ENCODE measurements at regions not wholly inside any gene's neighbourhood (a gene's known extent, or its start where the extent isn't known, plus 50 kb on each side); places are given as distances from the start of the nearest gene placed in this dataset.

DNA sequence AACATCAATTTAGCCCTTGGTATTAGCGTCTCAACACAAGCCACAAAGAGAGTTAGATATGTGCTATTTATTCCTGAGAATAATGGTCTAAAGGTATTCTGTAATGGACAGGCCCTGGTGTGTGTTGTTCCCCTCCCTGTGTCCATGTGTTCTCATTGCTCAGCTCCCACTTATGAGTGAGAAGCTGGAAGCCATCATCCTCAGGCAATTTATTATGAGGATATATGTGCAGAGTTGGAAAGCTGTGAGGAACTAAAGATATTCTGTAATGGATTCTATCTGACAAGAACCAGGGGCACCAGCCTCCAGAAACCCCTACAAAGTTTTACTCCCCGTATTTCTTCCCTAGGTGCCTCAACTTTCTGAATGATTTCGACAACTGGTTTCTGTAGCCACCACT is 210.8 kb downstream of the GRIN2B start (continued):
- TF ChIP-seq, protein P1, sequence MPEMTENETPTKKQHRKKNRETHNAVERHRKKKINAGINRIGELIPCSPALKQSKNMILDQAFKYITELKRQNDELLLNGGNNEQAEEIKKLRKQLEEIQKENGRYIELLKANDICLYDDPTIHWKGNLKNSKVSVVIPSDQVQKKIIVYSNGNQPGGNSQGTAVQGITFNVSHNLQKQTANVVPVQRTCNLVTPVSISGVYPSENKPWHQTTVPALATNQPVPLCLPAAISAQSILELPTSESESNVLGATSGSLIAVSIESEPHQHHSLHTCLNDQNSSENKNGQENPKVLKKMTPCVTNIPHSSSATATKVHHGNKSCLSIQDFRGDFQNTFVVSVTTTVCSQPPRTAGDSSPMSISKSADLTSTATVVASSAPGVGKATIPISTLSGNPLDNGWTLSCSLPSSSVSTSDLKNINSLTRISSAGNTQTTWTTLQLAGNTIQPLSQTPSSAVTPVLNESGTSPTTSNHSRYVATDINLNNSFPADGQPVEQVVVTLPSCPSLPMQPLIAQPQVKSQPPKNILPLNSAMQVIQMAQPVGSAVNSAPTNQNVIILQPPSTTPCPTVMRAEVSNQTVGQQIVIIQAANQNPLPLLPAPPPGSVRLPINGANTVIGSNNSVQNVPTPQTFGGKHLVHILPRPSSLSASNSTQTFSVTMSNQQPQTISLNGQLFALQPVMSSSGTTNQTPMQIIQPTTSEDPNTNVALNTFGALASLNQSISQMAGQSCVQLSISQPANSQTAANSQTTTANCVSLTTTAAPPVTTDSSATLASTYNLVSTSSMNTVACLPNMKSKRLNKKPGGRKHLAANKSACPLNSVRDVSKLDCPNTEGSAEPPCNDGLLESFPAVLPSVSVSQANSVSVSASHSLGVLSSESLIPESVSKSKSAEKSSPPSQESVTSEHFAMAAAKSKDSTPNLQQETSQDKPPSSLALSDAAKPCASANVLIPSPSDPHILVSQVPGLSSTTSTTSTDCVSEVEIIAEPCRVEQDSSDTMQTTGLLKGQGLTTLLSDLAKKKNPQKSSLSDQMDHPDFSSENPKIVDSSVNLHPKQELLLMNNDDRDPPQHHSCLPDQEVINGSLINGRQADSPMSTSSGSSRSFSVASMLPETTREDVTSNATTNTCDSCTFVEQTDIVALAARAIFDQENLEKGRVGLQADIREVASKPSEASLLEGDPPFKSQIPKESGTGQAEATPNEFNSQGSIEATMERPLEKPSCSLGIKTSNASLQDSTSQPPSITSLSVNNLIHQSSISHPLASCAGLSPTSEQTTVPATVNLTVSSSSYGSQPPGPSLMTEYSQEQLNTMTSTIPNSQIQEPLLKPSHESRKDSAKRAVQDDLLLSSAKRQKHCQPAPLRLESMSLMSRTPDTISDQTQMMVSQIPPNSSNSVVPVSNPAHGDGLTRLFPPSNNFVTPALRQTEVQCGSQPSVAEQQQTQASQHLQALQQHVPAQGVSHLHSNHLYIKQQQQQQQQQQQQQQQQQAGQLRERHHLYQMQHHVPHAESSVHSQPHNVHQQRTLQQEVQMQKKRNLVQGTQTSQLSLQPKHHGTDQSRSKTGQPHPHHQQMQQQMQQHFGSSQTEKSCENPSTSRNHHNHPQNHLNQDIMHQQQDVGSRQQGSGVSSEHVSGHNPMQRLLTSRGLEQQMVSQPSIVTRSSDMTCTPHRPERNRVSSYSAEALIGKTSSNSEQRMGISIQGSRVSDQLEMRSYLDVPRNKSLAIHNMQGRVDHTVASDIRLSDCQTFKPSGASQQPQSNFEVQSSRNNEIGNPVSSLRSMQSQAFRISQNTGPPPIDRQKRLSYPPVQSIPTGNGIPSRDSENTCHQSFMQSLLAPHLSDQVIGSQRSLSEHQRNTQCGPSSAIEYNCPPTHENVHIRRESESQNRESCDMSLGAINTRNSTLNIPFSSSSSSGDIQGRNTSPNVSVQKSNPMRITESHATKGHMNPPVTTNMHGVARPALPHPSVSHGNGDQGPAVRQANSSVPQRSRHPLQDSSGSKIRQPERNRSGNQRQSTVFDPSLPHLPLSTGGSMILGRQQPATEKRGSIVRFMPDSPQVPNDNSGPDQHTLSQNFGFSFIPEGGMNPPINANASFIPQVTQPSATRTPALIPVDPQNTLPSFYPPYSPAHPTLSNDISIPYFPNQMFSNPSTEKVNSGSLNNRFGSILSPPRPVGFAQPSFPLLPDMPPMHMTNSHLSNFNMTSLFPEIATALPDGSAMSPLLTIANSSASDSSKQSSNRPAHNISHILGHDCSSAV (CRISPR knock-in tag; IDR thresholded peaks at IDR 0.05; ENCODE audit: borderline replicate concordance), result no peak
- TF ChIP-seq CEBPB (IDR thresholded peaks at IDR 0.05; ENCODE audit: borderline replicate concordance, low read depth, low read length), result no peak
- TF ChIP-seq ZBTB8A (CRISPR knock-in tag; IDR thresholded peaks at IDR 0.05; ENCODE audit: borderline replicate concordance, low read depth), result no peak
- no peak for TF ChIP-seq CHCHD3 (CRISPR knock-in tag; IDR thresholded peaks at IDR 0.05)
- TF ChIP-seq KAT8 (CRISPR knock-in tag; IDR thresholded peaks at IDR 0.05), result no peak
- no peak for TF ChIP-seq ZNF567 (CRISPR knock-in tag; IDR thresholded peaks at IDR 0.05; ENCODE audit: borderline replicate concordance)

DNA sequence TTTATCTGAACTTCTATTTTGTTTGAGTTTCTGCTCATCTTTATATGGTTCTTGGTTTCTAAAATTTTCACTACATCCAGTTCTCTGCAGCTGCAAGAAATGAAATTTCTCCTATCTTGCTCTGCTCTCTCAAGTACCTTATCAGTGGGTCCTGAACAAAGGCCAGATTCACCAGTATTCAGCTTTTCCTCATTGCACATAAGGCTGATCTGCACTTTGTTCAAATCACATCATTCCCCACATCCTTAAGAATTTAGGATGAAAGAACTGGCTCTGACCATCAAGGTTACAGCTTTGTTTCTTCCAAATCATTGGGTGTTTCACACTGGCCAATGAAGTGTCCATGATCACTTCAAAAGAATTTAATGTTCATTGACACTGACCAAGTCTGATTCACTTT is 211.4 kb downstream of the GRIN2B start:
- Histone ChIP-seq H3K27me3 (ENCODE audit: control insufficient read depth in 1 of 2, insufficient read depth in 2 of 2, low read length in 2 of 2) (no peaks in the 10 kb centered on the region), H3K4me2 (ENCODE audit: low read depth, low read length) (no peak overlapping the region), H3K4me1 (ENCODE audit: insufficient read depth, low read length) (no peaks in the 10 kb centered on the region), H4K20me1 (ENCODE audit: insufficient read depth, low read length) (no peaks in the 10 kb centered on the region), H3K79me2 (ENCODE audit: insufficient read depth, low read length) (no peaks in the 10 kb centered on the region), H3K9me3 (ENCODE audit: low read length) (no peaks in the 10 kb centered on the region), H3K4me3 (replicated peaks in 1 of 3; ENCODE audit: insufficient read depth in 1 of 3, low read depth in 2 of 3, low read length in 3 of 3) (no peak overlapping the region), H3K9ac (ENCODE audit: insufficient read depth, low read depth, low read length) (no peak overlapping the region), H3K27ac (ENCODE audit: extremely low read length, insufficient read depth, low read length) (no peak overlapping the region), H2AFZ (ENCODE audit: low read length) (no peak overlapping the region), H3K36me3 (replicated peaks in 1 of 2; ENCODE audit: control insufficient read depth in 1 of 2, insufficient read depth in 2 of 2, low read length in 2 of 2) (no peaks in the 10 kb centered on the region)
- intact Hi-C loops (cut with micrococcal nuclease; ENCODE audit: unreplicated experiment), result no loop called here
- ATAC-seq, result no peak
- BruUV-seq (replicated peaks), result no TSS peak
- in situ Hi-C loops (cut with HindIII; ENCODE audit: extremely low pct_ligation_motif_present, low pct_unique_long_range_greater_than_20kb), result no loop called here
- DNase-seq (ENCODE audit: low spot score), result no peak
- TF ChIP-seq ZNF30 (CRISPR knock-in tag; IDR thresholded peaks at IDR 0.05) (no peak), NCOA5 (CRISPR knock-in tag; IDR thresholded peaks at IDR 0.05) (no peak), PRPF4 (IDR thresholded peaks at IDR 0.05; ENCODE audit: low read depth, low read length, poor library complexity, severe bottlenecking) (no peak), POLR2AphosphoS2 (IDR thresholded peaks at IDR 0.05; ENCODE audit: low read depth, low read length) (no peak), KLF13 (CRISPR knock-in tag; IDR thresholded peaks at IDR 0.05) (no peak), RNF2 (conservative IDR thresholded peaks at IDR 0.05; ENCODE audit: low read depth) (no peak), FOSL2 (CRISPR knock-in tag; IDR thresholded peaks at IDR 0.05) (no peak)
- TF ChIP-seq, protein P2, sequence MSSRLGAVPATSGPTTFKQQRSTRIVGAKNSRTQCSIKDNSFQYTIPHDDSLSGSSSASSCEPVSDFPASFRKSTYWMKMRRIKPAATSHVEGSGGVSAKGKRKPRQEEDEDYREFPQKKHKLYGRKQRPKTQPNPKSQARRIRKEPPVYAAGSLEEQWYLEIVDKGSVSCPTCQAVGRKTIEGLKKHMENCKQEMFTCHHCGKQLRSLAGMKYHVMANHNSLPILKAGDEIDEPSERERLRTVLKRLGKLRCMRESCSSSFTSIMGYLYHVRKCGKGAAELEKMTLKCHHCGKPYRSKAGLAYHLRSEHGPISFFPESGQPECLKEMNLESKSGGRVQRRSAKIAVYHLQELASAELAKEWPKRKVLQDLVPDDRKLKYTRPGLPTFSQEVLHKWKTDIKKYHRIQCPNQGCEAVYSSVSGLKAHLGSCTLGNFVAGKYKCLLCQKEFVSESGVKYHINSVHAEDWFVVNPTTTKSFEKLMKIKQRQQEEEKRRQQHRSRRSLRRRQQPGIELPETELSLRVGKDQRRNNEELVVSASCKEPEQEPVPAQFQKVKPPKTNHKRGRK (CRISPR knock-in tag; IDR thresholded peaks at IDR 0.05), result no peak
- FAIRE-seq, result no peak
- POLR2A ChIA-PET, result no interaction called here
- CTCF ChIA-PET (ENCODE audit: low intra/inter-chr PET ratio, low total read pairs), result no interaction called here

All from HepG2 (cell line).